Neural cell (in vitro differentiated cells): ENCODE measurements at regions not wholly inside any gene's neighbourhood (a gene's known extent, or its start where the extent isn't known, plus 50 kb on each side); places are given as distances from the start of the nearest gene placed in this dataset.

Experiments
- H2AFZ ChIP-seq: fragments of 200-600, 300-800 bp; sonication (generic), shearing (Covaris generic); 2 replicates; pipeline ENCODE4 v1.6.0; 2014; ENCODE audit warnings: low read depth, mild to moderate bottlenecking, antibody characterized with exemption, low read length, moderate library complexity
- H3F3A ChIP-seq: fragments of 200-600 bp; shearing (Covaris generic); 2 replicates; pipeline ENCODE4 v1.6.1; 2016; ENCODE audit warnings: mild to moderate bottlenecking, moderate library complexity, mixed read lengths, antibody characterized with exemption, low read length; ENCODE audit not compliant: insufficient read depth, poor library complexity, severe bottlenecking
- H3K27ac ChIP-seq: fragments of 200-600, 300-800 bp; sonication (generic), shearing (Covaris generic); 2 replicates; pipeline ENCODE4 v1.5.1; 2014; ENCODE audit warnings: mild to moderate bottlenecking, low read length, moderate library complexity
- H3K27me3 ChIP-seq: fragments of 300-800, 200-600 bp; sonication (generic), shearing (Covaris generic); 2 replicates; pipeline ENCODE4 v1.6.0; 2014; ENCODE audit warnings: mild to moderate bottlenecking, low read depth, low read length, moderate library complexity; ENCODE audit not compliant: insufficient read depth
- H3K36me3 ChIP-seq: fragments of 300-800, 200-600 bp; sonication (generic), shearing (Covaris generic); 2 replicates; pipeline ENCODE4 v1.5.1; 2014; ENCODE audit warnings: mild to moderate bottlenecking, antibody characterized with exemption, low read length, moderate library complexity; ENCODE audit not compliant: insufficient read depth
- H3K4me2 ChIP-seq: fragments of 300-800, 200-600 bp; sonication (generic), shearing (Covaris generic); 2 replicates; pipeline ENCODE4 v1.6.0; 2014; ENCODE audit warnings: mild to moderate bottlenecking, low read length
- H3K4me3 ChIP-seq: fragments of 300-800, 200-600 bp; sonication (generic), shearing (Covaris generic); 2 replicates; pipeline ENCODE4 v1.5.1; 2014; ENCODE audit warnings: mild to moderate bottlenecking, low read length, moderate library complexity
- H3K79me2 ChIP-seq: fragments of 200-600 bp; shearing (Covaris generic); replicated peaks from 2 replicates; pipeline ENCODE4 v1.6.0; 2014; ENCODE audit warnings: mild to moderate bottlenecking, low read length, moderate library complexity; ENCODE audit not compliant: insufficient read depth
- H3K9ac ChIP-seq: fragments of 300-800, 200-600 bp; sonication (generic), shearing (Covaris generic); 2 replicates; pipeline ENCODE4 v1.6.1; 2016; ENCODE audit warnings: mild to moderate bottlenecking, low read length, mixed read lengths
- H3K9me2 ChIP-seq: fragments of 200-600 bp; shearing (Covaris generic); 2 replicates; pipeline ENCODE4 v1.6.1; 2016; ENCODE audit warnings: mild to moderate bottlenecking, low read length, mixed read lengths; ENCODE audit not compliant: insufficient read depth
- H3K9me3 ChIP-seq: fragments of 200-600, 300-800 bp; sonication (generic), shearing (Covaris generic); 2 replicates; pipeline ENCODE4 v1.6.1; 2016; ENCODE audit warnings: mild to moderate bottlenecking, mixed run types, low read length, moderate library complexity, mixed read lengths
- H4K20me1 ChIP-seq: fragments of 200-600 bp; shearing (Covaris generic); 2 replicates; pipeline ENCODE4 v1.6.1; 2016; ENCODE audit warnings: mild to moderate bottlenecking, mixed run types; ENCODE audit not compliant: insufficient read depth
- CTCF ChIP-seq: fragments of 450-650 bp; IDR thresholded peaks from 2 replicates; pipeline ENCODE4 v1.5.1; 2014; ENCODE audit warnings: antibody characterized with exemption, mild to moderate bottlenecking, moderate library complexity; ENCODE audit not compliant: poor library complexity, severe bottlenecking
- EP300 ChIP-seq: fragments of 450-650 bp; conservative IDR thresholded peaks from 2 replicates; pipeline ENCODE4 v1.6.1; 2014; ENCODE audit warnings: antibody characterized with exemption, mild to moderate bottlenecking, moderate library complexity; ENCODE audit not compliant: poor library complexity, severe bottlenecking
- EZH2 ChIP-seq: fragments of 200-600, 300-800 bp; shearing (Covaris generic), sonication (generic); IDR thresholded peaks from 2 replicates; pipeline ENCODE4 v1.6.1; 2014; ENCODE audit warnings: antibody characterized with exemption, low read length, borderline replicate concordance, mild to moderate bottlenecking; ENCODE audit not compliant: insufficient read depth, poor library complexity, severe bottlenecking
- MXI1 ChIP-seq: fragments of 450-650 bp; conservative IDR thresholded peaks from 2 replicates; pipeline ENCODE4 v1.6.1; 2014; ENCODE audit warnings: antibody characterized with exemption, mild to moderate bottlenecking; ENCODE audit not compliant: poor library complexity, severe bottlenecking
- POLR2AphosphoS5 ChIP-seq: IDR thresholded peaks from 2 replicates; pipeline ENCODE4 v1.6.1; 2012
- RAD21 ChIP-seq: fragments of 450-650 bp; conservative IDR thresholded peaks from 2 replicates; pipeline ENCODE4 v1.6.1; 2014; ENCODE audit warnings: antibody characterized with exemption, mild to moderate bottlenecking, moderate library complexity
- REST ChIP-seq: IDR thresholded peaks from 2 replicates; pipeline ENCODE4 v1.6.1; 2012; ENCODE audit warnings: borderline replicate concordance
- SMC3 ChIP-seq: fragments of 450-650 bp; conservative IDR thresholded peaks from 2 replicates; pipeline ENCODE4 v1.6.1; 2014; ENCODE audit warnings: antibody characterized with exemption, mild to moderate bottlenecking, moderate library complexity; ENCODE audit not compliant: poor library complexity
- TAF1 ChIP-seq: IDR thresholded peaks from 2 replicates; pipeline ENCODE4 v1.6.1; 2012; ENCODE audit warnings: low read depth

GRCh38 chr13:44784708-44785080 lies 204.6 kb downstream of the NUFIP1 start:
- no peaks in the 10 kb centered on the region for H3K9me3 ChIP-seq
- no peaks in the 10 kb centered on the region for H3K36me3 ChIP-seq
- H3K9me2 ChIP-seq, result no peaks in the 10 kb centered on the region
- H3K4me3 ChIP-seq, result no peak overlapping the region
- TF ChIP-seq POLR2AphosphoS5 (no peak), TAF1 (no peak), CTCF (no peak), RAD21 (no peak), EZH2 (no peak), SMC3 (no peak), EP300 (no peak), REST (no peak), MXI1 (no peak)
- H3K79me2 ChIP-seq, result no peaks in the 10 kb centered on the region
- H3K4me2 ChIP-seq, result no peak overlapping the region
- H3K27ac ChIP-seq, result no peak overlapping the region
- no peaks in the 10 kb centered on the region for H3K27me3 ChIP-seq
- H3F3A ChIP-seq, result no peaks in the 10 kb centered on the region
- H4K20me1 ChIP-seq, result no peaks in the 10 kb centered on the region
- no peak overlapping the region for H2AFZ ChIP-seq
- H3K9ac ChIP-seq, result no peak overlapping the region

GRCh38 chr13:44783994-44784707 lies 205.1 kb downstream of the NUFIP1 start:
- H3F3A ChIP-seq, result no peaks in the 10 kb centered on the region
- no peak overlapping the region for H2AFZ ChIP-seq
- no peaks in the 10 kb centered on the region for H4K20me1 ChIP-seq
- no peak overlapping the region for H3K9ac ChIP-seq
- TF ChIP-seq TAF1 (no peak), REST (no peak), POLR2AphosphoS5 (no peak), EZH2 (no peak), MXI1 (no peak), CTCF (no peak), EP300 (no peak), RAD21 (no peak), SMC3 (no peak)
- H3K27ac ChIP-seq, result no peak overlapping the region
- no peaks in the 10 kb centered on the region for H3K79me2 ChIP-seq
- H3K9me2 ChIP-seq, result no peaks in the 10 kb centered on the region
- no peaks in the 10 kb centered on the region for H3K36me3 ChIP-seq
- H3K27me3 ChIP-seq, result no peaks in the 10 kb centered on the region
- H3K9me3 ChIP-seq, result no peaks in the 10 kb centered on the region
- H3K4me2 ChIP-seq, result no peak overlapping the region
- no peak overlapping the region for H3K4me3 ChIP-seq
